Activated B cell treated with CpG ODN at 0.5 μM for 24 hours (primary cell): ENCODE measurements at regions not wholly inside any gene's neighbourhood (a gene's known extent, or its start where the extent isn't known, plus 50 kb on each side); places are given as distances from the start of the nearest gene placed in this dataset.

ENCODE experiments used
- ATAC-seq: fragments of 200-7000 bp; cut with Tn5 transposase; one replicate; pipeline ENCODE4 v1.10.0; 2021; ENCODE audit warnings: low read depth, mild to moderate bottlenecking, moderate library complexity
- CTCF ChIA-PET: fragments of 350-600 bp; sonication (Branson Sonifier 250); formaldehyde crosslinking; loops from one replicate; lab custom pipeline; 2021; ENCODE audit warnings: antibody characterized with exemption; lab: Charles Lee
- POLR2A ChIA-PET: fragments of 350-600 bp; sonication (Branson Sonifier 250); formaldehyde crosslinking; loops from one replicate; lab custom pipeline; 2021; ENCODE audit warnings: antibody characterized with exemption; lab: Charles Lee
- DNase-seq: peaks from one replicate; pipeline ENCODE4 v3.0.0; 2022
- H3K27ac Mint-ChIP-seq: one replicate; pipeline ENCODE4 v1.8.0; 2020; ENCODE audit warnings: mixed read lengths
- H3K27me3 Mint-ChIP-seq: one replicate; pipeline ENCODE4 v1.8.0; 2021; ENCODE audit warnings: mixed read lengths
- H3K36me3 Mint-ChIP-seq: one replicate; pipeline ENCODE4 v1.8.0; 2021; ENCODE audit warnings: low read depth, mixed read lengths
- H3K4me1 Mint-ChIP-seq: one replicate; pipeline ENCODE4 v1.8.0; 2021; ENCODE audit warnings: mixed read lengths
- H3K4me3 Mint-ChIP-seq: one replicate; pipeline ENCODE4 v1.8.0; 2020; ENCODE audit warnings: mild to moderate bottlenecking, mixed read lengths
- H3K9me3 Mint-ChIP-seq: one replicate; pipeline ENCODE4 v1.8.0; 2020; ENCODE audit warnings: mixed read lengths
- CTCF ChIP-seq: fragments of 200-600 bp; IDR thresholded peaks from one replicate; pipeline ENCODE4 v1.8.0; 2022; ENCODE audit warnings: antibody characterized with exemption, mild to moderate bottlenecking
- intact Hi-C: fragments of 100-400 bp; cut with micrococcal nuclease; formaldehyde crosslinking; loops from one replicate; pipeline ENCODE4 v1.15.1; 2024

DNA sequence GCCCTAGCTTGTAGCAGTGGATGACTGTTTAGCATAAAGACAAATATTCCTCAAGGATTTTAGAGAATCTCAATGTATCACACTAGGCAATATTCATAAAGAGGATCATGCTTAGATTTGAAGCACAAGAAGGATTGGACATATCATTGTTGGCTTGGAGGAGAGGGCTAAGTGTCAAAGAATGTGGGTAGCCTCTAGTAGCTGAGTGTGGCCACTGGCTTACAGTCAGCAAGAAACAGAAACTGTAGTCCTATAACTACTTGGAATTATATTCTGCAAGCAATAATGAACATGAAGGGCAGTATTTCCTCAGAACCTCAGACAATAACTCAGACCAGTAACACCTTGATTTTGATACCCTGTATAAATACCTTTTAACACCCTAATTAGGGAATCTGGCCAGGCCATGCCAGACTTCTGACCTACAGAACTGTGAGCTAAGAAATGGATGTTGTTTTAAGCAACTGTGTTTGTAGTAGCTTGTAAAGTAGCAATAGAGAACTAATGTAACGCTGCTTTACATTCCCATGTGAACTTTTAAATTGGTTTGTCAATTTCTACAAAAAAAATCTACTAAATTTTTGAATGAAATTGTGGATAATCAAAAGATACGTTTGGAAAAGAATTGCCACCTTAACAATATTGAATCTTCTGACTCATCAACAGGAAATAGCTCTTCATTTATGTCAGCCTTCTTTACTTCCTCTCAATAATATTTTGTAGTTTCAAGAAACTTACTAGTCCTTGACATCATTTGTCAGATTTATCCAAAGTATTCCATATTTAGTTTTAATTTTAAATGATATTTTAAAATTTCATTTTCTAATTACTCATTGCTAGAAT, 65.2 kb upstream of the RSPO3 start:
- DNase-seq (no peak), ATAC-seq (no peak)
- intact Hi-C loops = no loop called here
- peaks cover 8% of the 10 kb centered on the region for H3K9me3 Mint-ChIP-seq
- no peaks in the 10 kb centered on the region for H3K4me1 Mint-ChIP-seq
- no peaks in the 10 kb centered on the region for H3K36me3 Mint-ChIP-seq
- no peak for TF ChIP-seq CTCF
- ChIA-PET POLR2A (no interaction called here), CTCF (no interaction called here)
- no peaks in the 10 kb centered on the region for H3K27me3 Mint-ChIP-seq
- no peak overlapping the region for H3K4me3 Mint-ChIP-seq
- no peak overlapping the region for H3K27ac Mint-ChIP-seq

DNA sequence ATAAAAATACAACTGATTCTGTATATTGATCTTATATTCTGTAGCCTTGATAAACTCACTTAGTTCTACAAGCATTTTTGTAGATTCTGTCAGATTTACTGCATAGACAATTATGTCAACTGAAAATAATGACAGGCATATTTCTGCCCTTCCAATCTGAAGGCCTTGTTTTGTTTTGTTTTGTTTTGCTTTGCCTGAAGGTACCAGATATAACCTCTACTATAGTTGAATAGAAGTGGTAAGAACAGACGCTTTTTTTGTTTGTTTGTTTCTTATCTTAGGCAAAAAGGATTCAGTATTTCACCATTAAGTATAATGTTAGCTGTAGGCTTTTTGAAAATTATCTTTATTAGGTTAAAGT, 64.6 kb upstream of the RSPO3 start:
- Mint-ChIP-seq H3K4me3 (no peak overlapping the region), H3K9me3 (peaks cover 10% of the 10 kb centered on the region), H3K36me3 (no peaks in the 10 kb centered on the region), H3K4me1 (no peaks in the 10 kb centered on the region), H3K27me3 (no peaks in the 10 kb centered on the region), H3K27ac (no peak overlapping the region)
- intact Hi-C loops = no loop called here
- no peak for TF ChIP-seq CTCF
- POLR2A ChIA-PET = no interaction called here
- CTCF ChIA-PET = no interaction called here
- DNase-seq (no peak), ATAC-seq (no peak)

DNA sequence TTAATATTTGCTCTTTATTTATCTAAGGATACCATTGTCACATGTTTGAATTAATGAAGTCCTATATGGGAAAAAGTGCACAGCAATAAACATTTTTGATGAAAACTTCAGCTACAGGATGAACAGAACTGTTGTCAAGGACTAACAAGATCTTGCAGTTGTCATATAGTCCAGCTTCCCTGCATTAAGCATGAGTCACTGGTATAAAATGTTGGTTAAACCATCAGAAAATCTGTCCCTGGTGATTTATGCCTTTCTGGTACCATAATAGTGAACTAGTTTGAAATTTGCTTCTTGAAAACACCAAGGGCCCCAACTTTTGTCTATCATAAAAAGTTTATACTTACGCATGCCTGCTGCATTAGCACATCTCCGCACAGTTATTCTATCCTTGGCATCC, 60.4 kb upstream of the RSPO3 start:
- intact Hi-C loops = no loop called here
- CTCF ChIA-PET = no interaction called here
- no peaks in the 10 kb centered on the region for H3K27me3 Mint-ChIP-seq
- H3K27ac Mint-ChIP-seq = no peak overlapping the region
- POLR2A ChIA-PET = no interaction called here
- DNase-seq (no peak), ATAC-seq (no peak)
- no peak for TF ChIP-seq CTCF
- no peaks in the 10 kb centered on the region for H3K4me1 Mint-ChIP-seq
- peaks cover 6% of the 10 kb centered on the region for H3K9me3 Mint-ChIP-seq
- H3K36me3 Mint-ChIP-seq = no peaks in the 10 kb centered on the region
- no peak overlapping the region for H3K4me3 Mint-ChIP-seq

DNA sequence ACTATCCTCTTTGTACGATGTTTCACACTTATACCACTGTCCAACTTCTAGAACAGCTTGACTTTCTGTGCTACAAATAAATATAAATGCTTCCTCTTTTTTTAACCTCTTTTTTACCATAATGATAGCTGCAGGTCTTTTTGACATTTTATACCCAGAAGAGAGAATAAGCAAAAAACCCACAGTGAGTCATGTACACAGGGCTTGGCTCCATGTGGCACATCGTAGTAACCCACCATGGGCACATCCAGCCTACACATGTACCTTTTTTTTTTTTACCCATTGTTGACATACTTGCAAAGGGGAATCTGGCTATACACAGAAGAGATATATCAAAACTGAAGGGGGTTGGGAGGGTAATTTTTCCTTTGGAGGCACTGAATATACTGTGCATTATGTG, 59.5 kb upstream of the RSPO3 start:
- H3K36me3 Mint-ChIP-seq = no peaks in the 10 kb centered on the region
- CTCF ChIA-PET = no interaction called here
- DNase-seq (no peak), ATAC-seq (no peak)
- no peaks in the 10 kb centered on the region for H3K4me1 Mint-ChIP-seq
- no peak for TF ChIP-seq CTCF
- intact Hi-C loops = no loop called here
- no peaks in the 10 kb centered on the region for H3K27me3 Mint-ChIP-seq
- no peak overlapping the region for H3K27ac Mint-ChIP-seq
- peaks cover 6% of the 10 kb centered on the region for H3K9me3 Mint-ChIP-seq
- no peak overlapping the region for H3K4me3 Mint-ChIP-seq
- POLR2A ChIA-PET = no interaction called here
